ENCODE measurements at regions not wholly inside any gene's neighbourhood (a gene's known extent, or its start where the extent isn't known, plus 50 kb on each side); places are given as distances from the start of the nearest gene placed in this dataset.
"Not testable (repeated sequence)": the region's sequence is repeated elsewhere in the genome, so short reads cannot be mapped to it uniquely, and the experiment has no call there.

DNA sequence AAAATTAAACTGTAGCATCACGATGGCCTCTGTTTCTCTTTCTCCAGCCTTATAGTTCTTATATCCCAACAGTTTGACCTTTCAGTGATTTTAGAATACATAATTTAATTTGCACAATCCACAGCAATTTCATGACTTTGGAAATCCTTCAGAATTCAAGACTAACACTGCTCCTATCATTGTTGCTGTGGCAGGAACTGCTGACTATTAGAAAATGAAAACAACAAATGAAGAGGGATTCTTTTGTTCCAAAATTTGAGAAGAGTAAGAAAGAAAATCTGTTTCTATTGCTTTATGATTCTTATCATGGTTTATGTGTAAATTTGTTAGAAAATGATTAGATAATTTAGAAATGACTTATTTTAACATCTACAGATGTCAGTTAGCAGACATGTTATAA is 604.0 kb upstream of the ADGRB3 start:
- Histone ChIP-seq H3K4me3 (ENCODE audit: low read depth in 1 of 2, low read length in 2 of 2) (no peak overlapping the region), H3K36me3 (ENCODE audit: control insufficient read depth in 2 of 2, insufficient read depth in 2 of 2, low read length in 1 of 2) (no peaks in the 10 kb centered on the region), H3K27me3 (ENCODE audit: control insufficient read depth in 1 of 2, insufficient read depth in 2 of 2, low read length in 2 of 2) (no peaks in the 10 kb centered on the region), H3K9me3 (ENCODE audit: control insufficient read depth in 2 of 2, insufficient read depth in 1 of 2, low read depth in 1 of 2, low read length in 1 of 2) (no peaks in the 10 kb centered on the region), H3K27ac (ENCODE audit: low read depth in 2 of 2, low read length in 1 of 2) (no peak overlapping the region), H3K4me1 (ENCODE audit: control insufficient read depth in 2 of 2, insufficient read depth in 2 of 2, low read length in 1 of 2) (no peaks in the 10 kb centered on the region)
- WGBS, 2 donors, result 84% methylated on average over 1 of the region's 1 CpG

DNA sequence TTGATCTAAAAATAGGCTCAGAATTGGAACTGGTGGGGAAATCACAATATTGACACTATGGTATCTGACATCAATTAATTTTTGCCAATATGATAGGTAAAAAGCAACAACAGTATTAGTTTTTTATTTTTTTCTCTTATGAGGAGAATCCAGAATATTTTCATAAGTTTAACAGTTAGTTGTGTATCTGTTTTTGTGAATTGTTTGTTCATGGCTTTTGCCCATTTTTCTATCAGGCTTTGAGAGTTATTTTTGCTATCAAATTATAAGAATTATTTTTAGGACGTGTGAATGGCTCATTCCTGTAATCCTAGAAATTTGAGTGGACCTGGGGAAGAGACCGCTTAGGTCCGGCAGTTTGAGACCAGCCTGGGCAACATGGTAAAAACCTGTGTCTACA is 608.6 kb upstream of the ADGRB3 start:
- H3K27me3 ChIP-seq (ENCODE audit: control insufficient read depth in 1 of 2, insufficient read depth in 2 of 2, low read length in 2 of 2), result no peaks in the 10 kb centered on the region
- WGBS, 2 donors, result 81% methylated on average over 3 of the region's 3 CpGs
- no peaks in the 10 kb centered on the region for H3K9me3 ChIP-seq (ENCODE audit: control insufficient read depth in 2 of 2, insufficient read depth in 1 of 2, low read depth in 1 of 2, low read length in 1 of 2)
- H3K4me1 ChIP-seq (ENCODE audit: control insufficient read depth in 2 of 2, insufficient read depth in 2 of 2, low read length in 1 of 2), result no peaks in the 10 kb centered on the region
- no peak overlapping the region for H3K4me3 ChIP-seq (ENCODE audit: low read depth in 1 of 2, low read length in 2 of 2)
- H3K36me3 ChIP-seq (ENCODE audit: control insufficient read depth in 2 of 2, insufficient read depth in 2 of 2, low read length in 1 of 2), result no peaks in the 10 kb centered on the region
- no peak overlapping the region for H3K27ac ChIP-seq (ENCODE audit: low read depth in 2 of 2, low read length in 1 of 2)

DNA sequence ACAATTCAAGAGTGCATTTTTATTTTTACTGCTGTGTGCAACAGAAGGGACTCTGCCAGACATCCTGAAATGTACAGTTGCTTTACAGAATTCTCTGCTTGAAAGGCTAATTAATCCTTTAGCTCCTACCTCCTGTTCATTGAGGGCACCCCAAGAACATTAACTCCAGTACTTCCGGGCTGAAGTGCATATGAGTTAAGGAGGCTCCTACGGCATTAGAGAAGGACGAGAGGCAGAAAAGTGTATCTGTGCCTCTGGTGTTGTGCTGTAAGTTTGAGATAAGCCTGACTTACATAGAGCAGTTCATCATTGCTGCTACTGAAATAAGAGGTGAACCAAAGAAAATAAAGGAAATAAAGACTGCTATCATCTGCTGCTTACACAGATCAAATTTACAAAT is 609.3 kb upstream of the ADGRB3 start:
- Histone ChIP-seq H3K4me3 (ENCODE audit: low read depth in 1 of 2, low read length in 2 of 2) (no peak overlapping the region), H3K4me1 (ENCODE audit: control insufficient read depth in 2 of 2, insufficient read depth in 2 of 2, low read length in 1 of 2) (no peaks in the 10 kb centered on the region), H3K36me3 (ENCODE audit: control insufficient read depth in 2 of 2, insufficient read depth in 2 of 2, low read length in 1 of 2) (no peaks in the 10 kb centered on the region), H3K9me3 (ENCODE audit: control insufficient read depth in 2 of 2, insufficient read depth in 1 of 2, low read depth in 1 of 2, low read length in 1 of 2) (no peaks in the 10 kb centered on the region), H3K27ac (ENCODE audit: low read depth in 2 of 2, low read length in 1 of 2) (no peak overlapping the region), H3K27me3 (ENCODE audit: control insufficient read depth in 1 of 2, insufficient read depth in 2 of 2, low read length in 2 of 2) (no peaks in the 10 kb centered on the region)
- 85 to 91% methylated on average over 3 of the region's 3 CpGs for WGBS, 2 donors

DNA sequence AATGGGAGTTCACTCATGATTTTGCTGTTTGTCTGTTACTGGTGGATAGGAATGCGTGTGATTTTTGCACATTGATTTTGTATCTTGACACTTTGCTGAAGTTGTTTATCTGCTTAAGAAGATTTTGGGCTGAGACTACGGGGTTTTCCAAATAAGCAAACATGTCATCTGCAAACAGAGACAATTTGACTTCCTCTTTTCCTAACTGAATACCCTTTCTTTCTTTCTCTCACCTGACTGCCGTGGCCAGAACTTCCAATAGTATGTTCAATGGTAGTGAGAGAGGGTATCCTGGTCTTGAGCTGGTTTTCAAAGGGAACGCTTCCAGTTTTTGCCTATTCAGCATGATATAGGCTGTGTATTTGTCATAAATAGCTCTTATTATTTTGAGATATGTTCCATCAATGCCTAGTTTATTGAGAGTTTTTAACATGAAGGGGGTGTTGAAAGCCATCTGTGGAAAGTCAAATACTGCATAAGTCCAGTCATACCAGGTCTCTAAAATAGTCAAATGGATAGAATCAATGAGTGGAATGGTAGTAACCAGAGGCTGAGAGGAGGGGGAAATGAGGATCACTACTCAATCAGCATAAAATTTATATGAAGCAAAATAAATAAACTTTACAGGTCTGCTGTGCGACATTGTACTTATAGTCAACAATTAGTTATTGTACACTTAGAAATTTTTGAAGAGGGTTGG is 610.4 kb upstream of the ADGRB3 start:
- Histone ChIP-seq H3K27ac (ENCODE audit: low read depth in 2 of 2, low read length in 1 of 2) (no peak overlapping the region), H3K4me1 (ENCODE audit: control insufficient read depth in 2 of 2, insufficient read depth in 2 of 2, low read length in 1 of 2) (no peaks in the 10 kb centered on the region), H3K9me3 (ENCODE audit: control insufficient read depth in 2 of 2, insufficient read depth in 1 of 2, low read depth in 1 of 2, low read length in 1 of 2) (no peaks in the 10 kb centered on the region), H3K36me3 (ENCODE audit: control insufficient read depth in 2 of 2, insufficient read depth in 2 of 2, low read length in 1 of 2) (no peaks in the 10 kb centered on the region), H3K27me3 (ENCODE audit: control insufficient read depth in 1 of 2, insufficient read depth in 2 of 2, low read length in 2 of 2) (no peaks in the 10 kb centered on the region), H3K4me3 (ENCODE audit: low read depth in 1 of 2, low read length in 2 of 2) (no peak overlapping the region)
- WGBS, 2 donors, result 74 to 79% methylated on average over 5 of the region's 5 CpGs

DNA sequence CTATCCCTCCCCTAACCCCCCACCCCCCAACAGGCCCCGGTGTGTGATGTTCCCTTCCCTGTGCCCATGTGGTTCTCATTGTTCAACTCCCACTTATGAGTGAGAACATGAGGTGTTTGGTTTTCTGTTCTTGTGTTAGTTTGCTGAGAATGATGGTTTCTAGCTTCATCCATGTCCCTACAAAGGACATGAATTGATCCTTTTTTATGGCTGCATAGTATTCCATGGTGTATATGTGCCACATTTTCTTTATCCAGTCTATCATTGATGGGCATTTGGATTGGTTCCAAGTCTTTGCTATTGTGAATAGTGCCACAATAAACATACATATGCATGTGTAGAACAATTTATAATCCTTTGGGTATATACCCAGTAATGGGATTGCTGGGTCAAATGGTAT is 612.1 kb upstream of the ADGRB3 start:
- H3K27ac ChIP-seq (ENCODE audit: low read depth in 2 of 2, low read length in 1 of 2); H3K9me3 ChIP-seq (ENCODE audit: control insufficient read depth in 2 of 2, insufficient read depth in 1 of 2, low read depth in 1 of 2, low read length in 1 of 2); H3K4me1 ChIP-seq (ENCODE audit: control insufficient read depth in 2 of 2, insufficient read depth in 2 of 2, low read length in 1 of 2); H3K36me3 ChIP-seq (ENCODE audit: control insufficient read depth in 2 of 2, insufficient read depth in 2 of 2, low read length in 1 of 2); H3K27me3 ChIP-seq (ENCODE audit: control insufficient read depth in 1 of 2, insufficient read depth in 2 of 2, low read length in 2 of 2); H3K4me3 ChIP-seq (ENCODE audit: low read depth in 1 of 2, low read length in 2 of 2): not testable (repeated sequence)
- 86 to 90% methylated on average over 1 of the region's 1 CpG for WGBS, 2 donors

DNA sequence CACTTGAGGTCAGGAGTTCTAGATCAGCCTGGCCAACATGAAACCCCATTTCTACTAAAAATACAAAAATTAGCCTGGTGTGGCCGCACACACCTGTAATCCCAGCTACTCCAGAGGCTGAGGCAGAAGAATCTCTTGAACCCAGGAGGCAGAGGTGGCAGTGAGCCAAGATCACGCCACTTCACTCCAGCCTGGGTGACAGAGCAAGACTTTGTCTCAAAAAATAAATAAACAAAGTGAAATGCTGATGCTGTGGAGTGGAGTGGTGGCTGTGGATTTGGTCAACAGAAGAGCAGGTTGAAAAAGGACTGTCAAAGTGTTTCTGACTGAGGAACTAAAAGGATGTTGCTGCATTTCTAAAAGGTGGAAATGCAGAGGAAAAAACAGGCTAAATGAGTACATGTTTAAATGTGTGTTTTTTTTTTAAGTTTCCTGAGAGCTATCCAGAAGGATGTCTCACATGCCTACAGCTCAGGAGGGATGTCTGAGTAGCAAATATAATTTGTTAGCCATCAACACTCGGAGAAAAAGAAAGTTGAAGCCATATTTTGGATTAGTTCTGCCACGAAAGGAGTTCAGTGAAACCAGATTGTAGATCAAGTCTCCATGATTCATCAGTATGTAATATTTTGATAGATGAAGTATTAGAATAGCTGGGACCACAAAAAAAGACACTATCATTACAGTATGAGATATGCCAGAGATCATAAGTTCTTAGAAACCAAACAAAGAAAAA is 621.1 kb upstream of the ADGRB3 start:
- 68 to 74% methylated on average over 4 of the region's 4 CpGs for WGBS, 2 donors

DNA sequence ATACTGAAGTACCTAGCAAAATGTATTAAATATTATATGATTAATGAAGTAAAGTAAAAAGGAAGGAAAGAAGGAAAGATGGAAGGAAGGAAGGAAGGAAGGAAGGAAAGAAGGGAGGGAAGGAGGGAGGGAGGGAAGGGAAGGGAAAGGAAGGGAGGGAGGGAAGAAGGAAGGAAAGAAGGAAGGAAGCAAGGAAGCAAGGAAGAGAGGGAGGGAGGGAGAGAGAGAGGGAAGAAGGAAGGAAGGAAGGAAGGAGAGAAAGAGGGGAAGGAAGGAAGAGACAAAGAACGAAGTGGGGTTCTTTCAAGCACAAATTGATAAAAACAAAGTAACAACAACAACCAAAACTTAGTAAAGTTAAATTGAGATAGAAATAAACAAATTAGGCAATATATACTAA is 622.3 kb upstream of the ADGRB3 start:
- Histone ChIP-seq H3K9me3 (ENCODE audit: control insufficient read depth in 2 of 2, insufficient read depth in 1 of 2, low read depth in 1 of 2, low read length in 1 of 2) (no peaks in the 10 kb centered on the region), H3K27ac (ENCODE audit: low read depth in 2 of 2, low read length in 1 of 2) (no peak overlapping the region), H3K4me1 (ENCODE audit: control insufficient read depth in 2 of 2, insufficient read depth in 2 of 2, low read length in 1 of 2) (no peaks in the 10 kb centered on the region), H3K36me3 (ENCODE audit: control insufficient read depth in 2 of 2, insufficient read depth in 2 of 2, low read length in 1 of 2) (no peaks in the 10 kb centered on the region), H3K27me3 (ENCODE audit: control insufficient read depth in 1 of 2, insufficient read depth in 2 of 2, low read length in 2 of 2) (no peaks in the 10 kb centered on the region), H3K4me3 (ENCODE audit: low read depth in 1 of 2, low read length in 2 of 2) (no peak overlapping the region)
- WGBS, 2 donors, result 78 to 79% methylated on average over 1 of the region's 1 CpG

More for the DNA sequence above, 621.1 kb upstream of the ADGRB3 start:
- Histone ChIP-seq H3K9me3 (ENCODE audit: control insufficient read depth in 2 of 2, insufficient read depth in 1 of 2, low read depth in 1 of 2, low read length in 1 of 2) (no peaks in the 10 kb centered on the region), H3K4me3 (ENCODE audit: low read depth in 1 of 2, low read length in 2 of 2) (no peak overlapping the region), H3K36me3 (ENCODE audit: control insufficient read depth in 2 of 2, insufficient read depth in 2 of 2, low read length in 1 of 2) (no peaks in the 10 kb centered on the region), H3K27me3 (ENCODE audit: control insufficient read depth in 1 of 2, insufficient read depth in 2 of 2, low read length in 2 of 2) (no peaks in the 10 kb centered on the region), H3K4me1 (ENCODE audit: control insufficient read depth in 2 of 2, insufficient read depth in 2 of 2, low read length in 1 of 2) (no peaks in the 10 kb centered on the region), H3K27ac (ENCODE audit: low read depth in 2 of 2, low read length in 1 of 2) (no peak overlapping the region)

DNA sequence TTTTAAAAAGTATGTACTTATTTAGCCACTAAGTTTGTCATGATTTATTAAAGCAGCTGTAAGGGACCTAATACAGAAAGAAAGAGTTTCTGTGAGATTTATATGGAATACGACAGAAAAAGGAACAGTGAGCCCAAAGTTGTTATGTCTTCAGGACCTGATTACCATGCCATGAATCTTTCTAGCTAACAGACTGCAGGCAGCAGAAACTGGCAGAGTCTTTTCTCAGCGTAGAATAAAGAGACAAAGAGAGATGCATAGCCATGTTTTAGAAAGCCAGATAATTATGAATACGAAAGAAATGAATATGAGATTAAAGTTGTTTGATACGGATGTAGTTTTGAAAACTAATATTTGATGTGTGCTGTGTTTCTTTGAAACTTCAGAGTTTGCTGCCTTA is 624.1 kb upstream of the ADGRB3 start:
- H3K27me3 ChIP-seq (ENCODE audit: control insufficient read depth in 1 of 2, insufficient read depth in 2 of 2, low read length in 2 of 2), result no peaks in the 10 kb centered on the region
- H3K27ac ChIP-seq (ENCODE audit: low read depth in 2 of 2, low read length in 1 of 2), result no peak overlapping the region
- no peaks in the 10 kb centered on the region for H3K9me3 ChIP-seq (ENCODE audit: control insufficient read depth in 2 of 2, insufficient read depth in 1 of 2, low read depth in 1 of 2, low read length in 1 of 2)
- WGBS, 2 donors, result 69 to 70% methylated on average over 4 of the region's 4 CpGs
- H3K4me3 ChIP-seq (ENCODE audit: low read depth in 1 of 2, low read length in 2 of 2), result no peak overlapping the region
- H3K36me3 ChIP-seq (ENCODE audit: control insufficient read depth in 2 of 2, insufficient read depth in 2 of 2, low read length in 1 of 2), result no peaks in the 10 kb centered on the region
- no peaks in the 10 kb centered on the region for H3K4me1 ChIP-seq (ENCODE audit: control insufficient read depth in 2 of 2, insufficient read depth in 2 of 2, low read length in 1 of 2)

DNA sequence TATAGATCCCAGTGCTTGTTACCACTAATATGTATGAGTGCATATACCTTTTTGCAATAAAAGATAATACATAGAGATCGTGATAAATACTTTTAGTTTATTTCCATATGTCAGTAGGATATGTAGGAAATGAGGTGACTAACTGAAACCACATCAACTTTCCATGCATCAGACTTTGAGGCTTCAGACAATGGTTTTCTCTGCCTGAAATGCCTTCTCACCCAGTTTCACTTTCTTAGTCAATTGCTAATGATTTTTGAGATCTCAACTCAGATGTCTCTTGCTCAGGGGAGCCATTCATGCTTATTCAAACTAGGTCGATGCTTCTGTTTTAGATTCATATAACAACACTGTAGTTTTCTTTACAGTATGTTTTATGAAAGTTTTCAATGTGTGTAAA is 626.6 kb upstream of the ADGRB3 start:
- no peak overlapping the region for H3K4me3 ChIP-seq (ENCODE audit: low read depth in 1 of 2, low read length in 2 of 2)

DNA sequence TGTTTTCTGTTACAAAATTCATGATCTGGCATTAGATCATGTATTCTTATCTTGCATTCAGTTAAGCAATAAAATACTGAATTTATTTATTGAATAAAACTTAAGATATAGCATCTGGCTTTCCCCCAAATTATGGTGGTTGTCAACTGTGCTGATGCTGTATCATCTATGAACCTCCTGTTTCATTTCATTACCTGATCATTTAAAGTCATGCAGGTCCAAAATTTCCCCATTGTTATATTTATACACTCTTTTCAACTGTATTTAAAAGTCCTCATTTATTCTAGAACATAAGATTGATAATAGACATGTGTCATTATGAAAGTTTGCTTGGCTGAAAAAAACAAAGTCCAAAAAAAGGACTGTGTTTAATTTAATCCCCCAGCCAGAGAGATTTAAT is 627.4 kb upstream of the ADGRB3 start:
- Histone ChIP-seq H3K9me3 (ENCODE audit: control insufficient read depth in 2 of 2, insufficient read depth in 1 of 2, low read depth in 1 of 2, low read length in 1 of 2) (no peaks in the 10 kb centered on the region), H3K4me3 (ENCODE audit: low read depth in 1 of 2, low read length in 2 of 2) (no peak overlapping the region), H3K27me3 (ENCODE audit: control insufficient read depth in 1 of 2, insufficient read depth in 2 of 2, low read length in 2 of 2) (no peaks in the 10 kb centered on the region)

More for the DNA sequence above, 626.6 kb upstream of the ADGRB3 start:
- Histone ChIP-seq H3K9me3 (ENCODE audit: control insufficient read depth in 2 of 2, insufficient read depth in 1 of 2, low read depth in 1 of 2, low read length in 1 of 2) (no peaks in the 10 kb centered on the region), H3K27ac (ENCODE audit: low read depth in 2 of 2, low read length in 1 of 2) (no peak overlapping the region), H3K36me3 (ENCODE audit: control insufficient read depth in 2 of 2, insufficient read depth in 2 of 2, low read length in 1 of 2) (no peaks in the 10 kb centered on the region), H3K27me3 (ENCODE audit: control insufficient read depth in 1 of 2, insufficient read depth in 2 of 2, low read length in 2 of 2) (no peaks in the 10 kb centered on the region), H3K4me1 (ENCODE audit: control insufficient read depth in 2 of 2, insufficient read depth in 2 of 2, low read length in 1 of 2) (no peaks in the 10 kb centered on the region)
- WGBS, 2 donors, result 41 to 78% methylated on average over 2 of the region's 2 CpGs

More for the DNA sequence above, 627.4 kb upstream of the ADGRB3 start:
- Histone ChIP-seq H3K36me3 (ENCODE audit: control insufficient read depth in 2 of 2, insufficient read depth in 2 of 2, low read length in 1 of 2) (no peaks in the 10 kb centered on the region), H3K4me1 (ENCODE audit: control insufficient read depth in 2 of 2, insufficient read depth in 2 of 2, low read length in 1 of 2) (no peaks in the 10 kb centered on the region), H3K27ac (ENCODE audit: low read depth in 2 of 2, low read length in 1 of 2) (no peak overlapping the region)

Data from esophagus (tissue), 2 donors.